GM23338 (cell line): ENCODE measurements at regions not wholly inside any gene's neighbourhood (a gene's known extent, or its start where the extent isn't known, plus 50 kb on each side); places are given as distances from the start of the nearest gene placed in this dataset.

Experiments
- EZH2phosphoT487 ChIP-seq: fragments of 200-600 bp; sonication (generic); IDR thresholded peaks from one replicate; pipeline ENCODE4 v1.8.1; 2018; ENCODE audit warnings: antibody characterized with exemption; ENCODE audit not compliant: unreplicated experiment
- REST ChIP-seq: IDR thresholded peaks from one replicate; pipeline ENCODE4 v1.6.1; 2018; ENCODE audit warnings: antibody characterized with exemption; ENCODE audit not compliant: unreplicated experiment
- TF ChIP-seq, protein P1 (sequence below), 2 experiments: fragments of 200-600 bp in 1 of 2; sonication (generic) in 1 of 2; conservative IDR thresholded peaks; 2 replicates each; pipeline versions ENCODE4 v1.5.1 to v1.6.1; 2016 to 2017; ENCODE audit warnings: antibody characterized with exemption in 2 of 2, low read depth in 2 of 2, mild to moderate bottlenecking in 2 of 2, moderate library complexity in 1 of 2

DNA sequence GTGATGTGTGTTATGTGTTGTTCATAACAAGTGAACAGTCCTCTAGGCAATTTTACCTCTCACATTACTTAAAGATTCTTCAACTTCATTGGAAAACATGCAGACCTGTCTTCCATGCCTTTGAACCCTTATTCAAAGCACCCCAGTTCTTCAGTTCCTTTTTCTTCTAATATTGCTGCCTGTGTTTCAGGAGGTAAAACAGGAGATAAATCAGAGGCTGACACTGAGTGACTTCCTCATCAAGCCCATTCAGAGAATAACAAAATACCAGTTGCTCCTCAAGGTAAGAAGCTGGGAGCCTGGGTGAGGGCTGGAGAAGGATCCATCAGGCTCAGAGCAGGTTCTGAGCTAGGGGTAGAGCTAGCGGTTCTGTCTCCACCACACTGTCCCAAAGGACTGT, 71.1 kb upstream of the UMPS start:
- TF ChIP-seq EZH2phosphoT487 = no peak
- no peak for TF ChIP-seq REST
- TF ChIP-seq, protein P1, sequence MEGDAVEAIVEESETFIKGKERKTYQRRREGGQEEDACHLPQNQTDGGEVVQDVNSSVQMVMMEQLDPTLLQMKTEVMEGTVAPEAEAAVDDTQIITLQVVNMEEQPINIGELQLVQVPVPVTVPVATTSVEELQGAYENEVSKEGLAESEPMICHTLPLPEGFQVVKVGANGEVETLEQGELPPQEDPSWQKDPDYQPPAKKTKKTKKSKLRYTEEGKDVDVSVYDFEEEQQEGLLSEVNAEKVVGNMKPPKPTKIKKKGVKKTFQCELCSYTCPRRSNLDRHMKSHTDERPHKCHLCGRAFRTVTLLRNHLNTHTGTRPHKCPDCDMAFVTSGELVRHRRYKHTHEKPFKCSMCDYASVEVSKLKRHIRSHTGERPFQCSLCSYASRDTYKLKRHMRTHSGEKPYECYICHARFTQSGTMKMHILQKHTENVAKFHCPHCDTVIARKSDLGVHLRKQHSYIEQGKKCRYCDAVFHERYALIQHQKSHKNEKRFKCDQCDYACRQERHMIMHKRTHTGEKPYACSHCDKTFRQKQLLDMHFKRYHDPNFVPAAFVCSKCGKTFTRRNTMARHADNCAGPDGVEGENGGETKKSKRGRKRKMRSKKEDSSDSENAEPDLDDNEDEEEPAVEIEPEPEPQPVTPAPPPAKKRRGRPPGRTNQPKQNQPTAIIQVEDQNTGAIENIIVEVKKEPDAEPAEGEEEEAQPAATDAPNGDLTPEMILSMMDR (conservative IDR thresholded peaks at IDR 0.05; ENCODE audit: low read depth in 2 of 2) = no peak
